ENCODE measurements at regions not wholly inside any gene's neighbourhood (a gene's known extent, or its start where the extent isn't known, plus 50 kb on each side); places are given as distances from the start of the nearest gene placed in this dataset.

DNA sequence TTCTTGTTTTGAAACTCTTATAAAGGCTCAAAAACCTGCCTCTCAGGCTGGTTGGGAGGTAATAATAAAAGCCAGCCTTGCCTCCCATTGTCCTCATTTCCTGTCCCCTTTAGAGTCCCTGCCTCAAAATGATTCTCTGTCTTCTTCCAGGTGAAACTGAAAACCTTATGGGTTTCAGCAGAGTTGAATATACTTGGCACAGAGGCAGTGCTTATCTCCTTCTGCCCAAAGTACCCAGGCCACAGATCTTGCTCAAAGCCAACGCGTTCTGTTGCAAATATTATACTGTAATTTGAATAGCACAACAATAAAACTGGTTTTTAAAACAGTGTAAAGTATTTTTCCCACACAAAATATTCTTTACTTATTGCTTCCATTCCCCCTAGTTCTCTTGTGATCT lies 183.1 kb upstream of the GIMD1 start:
- TF ChIP-seq CTCF (conservative IDR thresholded peaks at IDR 0.05; ENCODE audit: low read depth, low read length): no peak
- TF ChIP-seq EZH2 (IDR thresholded peaks at IDR 0.05; ENCODE audit: borderline replicate concordance, low read depth, low read length, poor library complexity, severe bottlenecking): no peak
